SK-MEL-5 (cell line): ENCODE measurements at regions not wholly inside any gene's neighbourhood (a gene's known extent, or its start where the extent isn't known, plus 50 kb on each side); places are given as distances from the start of the nearest gene placed in this dataset.

Experiments
- DNase-seq: peaks from one replicate; pipeline ENCODE4 v3.0.0-alpha.2; 2016; ENCODE audit warnings: low read depth, low spot score
- in situ Hi-C: cut with HindIII; loops from 2 replicates; pipeline ENCODE4 v1.10.0; 2016; ENCODE audit warnings: low sequenced_read_pairs, high pct_unique_total_duplicates, low pct_unique_long_range_greater_than_20kb

DNA sequence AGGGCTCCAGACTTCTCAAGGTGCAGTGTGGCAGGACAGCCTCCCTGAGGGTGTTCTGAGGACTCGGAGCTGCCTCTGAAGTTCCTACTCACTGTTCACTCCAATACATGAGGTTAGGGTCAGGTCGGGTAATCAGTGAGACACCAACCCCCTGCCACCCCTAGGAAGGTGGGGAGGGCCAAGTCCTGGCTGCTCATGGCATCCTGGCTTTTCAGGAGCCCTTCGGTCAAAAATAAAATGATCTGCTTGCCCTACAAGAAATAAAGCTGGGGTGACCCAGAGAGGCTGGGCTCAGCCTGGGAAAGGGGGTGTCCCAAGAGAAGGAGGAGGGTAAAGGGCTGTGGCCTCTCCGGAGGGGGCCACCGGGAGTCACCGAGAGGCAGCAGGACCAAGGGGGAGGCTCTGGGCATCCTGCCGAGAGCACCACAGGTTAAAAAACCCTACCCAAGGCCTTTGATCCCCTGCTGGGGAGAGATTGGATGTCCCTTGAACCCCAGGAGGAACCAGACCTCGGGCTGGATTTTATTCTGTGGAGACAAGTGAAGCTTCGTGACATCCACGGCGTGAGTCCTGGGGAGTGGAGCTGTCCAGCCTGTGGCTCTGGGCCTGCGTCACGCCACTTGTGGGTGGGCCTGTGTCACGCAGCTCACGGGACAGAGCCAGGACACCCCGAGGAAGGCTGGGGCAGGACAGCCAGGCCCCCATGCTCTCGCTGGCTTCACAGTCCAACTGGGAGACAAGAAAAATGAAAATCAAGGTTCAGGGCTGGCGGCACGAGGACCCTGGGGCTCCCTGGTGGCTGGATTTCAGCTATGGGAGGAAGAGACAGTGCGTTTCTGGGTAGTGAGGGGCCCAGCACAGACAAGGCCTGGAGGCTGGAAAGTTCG lies 102.2 kb upstream of the FGF3 start:
- DNase-seq = no peak
- in situ Hi-C loops = loop anchor here (25.0 kb wide), 1 partner anchor 266 kb away; no protein-coding TSS in a partner anchor

DNA sequence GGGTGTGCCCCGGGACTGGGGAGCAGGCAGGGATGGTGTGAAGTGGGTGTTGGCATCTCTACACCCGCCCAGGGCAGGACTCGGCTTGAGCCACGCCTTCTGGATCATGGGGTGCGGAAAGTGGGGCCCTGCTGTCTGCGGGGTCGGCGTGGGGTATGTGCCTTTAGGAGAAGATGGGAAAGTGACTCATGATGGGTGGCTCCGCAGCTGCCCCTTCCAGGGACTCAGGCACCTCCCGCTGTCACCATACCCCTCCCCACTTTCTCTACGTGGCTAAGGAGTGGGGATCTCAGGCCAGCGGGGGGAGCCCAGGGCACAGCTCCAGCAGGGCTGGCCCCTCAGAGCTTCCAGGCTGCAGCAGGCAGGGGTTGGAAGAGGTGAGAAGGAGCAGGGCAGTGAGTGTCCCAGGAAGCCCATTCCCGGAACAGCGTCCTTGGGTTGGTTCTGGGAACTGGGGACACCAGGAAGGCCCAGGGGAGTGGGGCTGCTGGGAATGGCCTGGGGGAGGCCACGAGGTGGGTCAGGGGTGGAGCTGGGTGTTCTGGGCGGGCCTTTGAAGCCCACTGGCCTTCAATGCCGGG lies 102.9 kb upstream of the FGF3 start:
- DNase-seq = no peak
- in situ Hi-C loops = loop anchor here (25.0 kb wide), 1 partner anchor 265 kb away; no protein-coding TSS in a partner anchor

DNA sequence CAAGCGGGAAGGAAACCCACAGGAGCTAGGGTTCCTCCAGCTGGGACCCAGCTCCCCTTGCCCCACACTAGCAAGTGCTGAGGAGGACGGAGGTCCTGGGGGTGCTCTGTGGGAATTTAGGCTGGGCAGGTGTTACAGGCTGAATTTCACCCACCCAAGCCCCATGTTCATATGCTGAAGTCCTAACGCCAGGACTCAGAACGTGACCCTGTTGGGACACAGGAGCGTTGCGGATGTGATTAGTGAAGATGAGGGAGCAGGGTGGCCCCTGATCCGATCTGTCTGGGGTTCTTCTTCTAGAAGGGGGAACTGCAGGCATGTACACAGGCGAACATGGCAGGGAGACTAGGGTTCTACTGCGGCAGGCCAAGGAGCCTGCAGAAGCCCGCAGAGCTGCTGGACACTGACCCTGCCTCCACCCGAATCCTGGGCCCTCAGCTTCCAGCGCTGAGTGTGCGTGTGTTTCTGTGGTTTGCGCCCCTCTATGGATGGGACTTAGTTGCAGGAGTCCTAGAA lies 103.4 kb upstream of the FGF3 start:
- DNase-seq = no peak
- in situ Hi-C loops = loop anchor here (25.0 kb wide), 1 partner anchor 265 kb away; no protein-coding TSS in a partner anchor

DNA sequence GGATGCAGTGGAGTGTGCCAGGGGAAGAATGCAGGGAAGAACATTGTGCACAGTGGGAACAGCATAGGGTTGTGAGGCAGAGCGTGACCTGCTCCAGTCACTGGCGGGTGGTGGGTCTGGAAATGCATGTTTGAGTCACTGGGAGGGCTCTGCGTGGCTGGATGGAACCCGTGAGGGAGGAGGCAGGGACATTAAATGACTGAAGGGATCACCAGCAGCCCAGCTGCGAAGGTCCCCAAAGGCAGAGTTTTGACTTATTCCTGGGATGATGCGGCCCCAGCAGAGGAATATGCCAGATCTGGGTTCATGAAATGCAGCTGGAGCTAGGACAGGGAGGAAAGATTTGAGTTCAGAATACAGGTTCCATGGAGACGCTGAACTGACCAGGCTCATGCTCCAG lies 104.0 kb upstream of the FGF3 start:
- in situ Hi-C loops = loop anchor here (25.0 kb wide), 1 partner anchor 264 kb away; no protein-coding TSS in a partner anchor

DNA sequence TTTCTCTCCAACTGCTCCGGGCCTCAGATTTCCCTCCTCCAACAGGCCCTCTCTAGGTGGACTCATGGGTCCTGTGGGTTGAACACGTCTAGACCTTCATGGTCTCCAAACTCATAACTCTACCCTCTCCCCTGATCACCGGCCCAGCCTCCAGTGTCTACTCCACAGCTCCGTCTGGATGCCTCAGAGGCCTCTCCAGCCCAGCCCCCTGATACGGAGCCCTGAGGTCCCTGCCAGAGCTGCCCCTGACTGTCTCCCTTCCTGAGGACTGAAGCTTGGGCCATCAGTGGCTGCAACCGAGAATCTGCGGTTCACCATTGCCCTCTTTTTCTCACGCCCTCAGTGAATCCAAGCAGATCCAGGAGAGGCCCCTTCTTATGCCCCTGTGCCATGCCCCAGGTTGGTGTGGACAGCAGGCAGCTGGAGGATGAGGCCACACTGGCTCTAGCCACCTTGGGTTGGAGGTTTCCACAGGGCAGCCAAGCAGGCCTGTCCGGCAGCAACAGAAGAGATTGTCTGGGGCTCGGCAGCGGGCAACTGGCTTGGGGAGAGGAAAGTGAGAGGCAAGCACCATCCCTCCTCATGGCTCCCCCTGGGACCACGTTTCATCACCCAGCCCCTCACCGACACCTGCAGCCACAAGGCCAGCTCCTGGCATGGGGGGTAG lies 104.6 kb upstream of the FGF3 start:
- in situ Hi-C loops = loop anchor here (25.0 kb wide), 1 partner anchor 264 kb away; no protein-coding TSS in a partner anchor
- no peak for DNase-seq

More for the DNA sequence above, 104.0 kb upstream of the FGF3 start:
- DNase-seq = no peak

DNA sequence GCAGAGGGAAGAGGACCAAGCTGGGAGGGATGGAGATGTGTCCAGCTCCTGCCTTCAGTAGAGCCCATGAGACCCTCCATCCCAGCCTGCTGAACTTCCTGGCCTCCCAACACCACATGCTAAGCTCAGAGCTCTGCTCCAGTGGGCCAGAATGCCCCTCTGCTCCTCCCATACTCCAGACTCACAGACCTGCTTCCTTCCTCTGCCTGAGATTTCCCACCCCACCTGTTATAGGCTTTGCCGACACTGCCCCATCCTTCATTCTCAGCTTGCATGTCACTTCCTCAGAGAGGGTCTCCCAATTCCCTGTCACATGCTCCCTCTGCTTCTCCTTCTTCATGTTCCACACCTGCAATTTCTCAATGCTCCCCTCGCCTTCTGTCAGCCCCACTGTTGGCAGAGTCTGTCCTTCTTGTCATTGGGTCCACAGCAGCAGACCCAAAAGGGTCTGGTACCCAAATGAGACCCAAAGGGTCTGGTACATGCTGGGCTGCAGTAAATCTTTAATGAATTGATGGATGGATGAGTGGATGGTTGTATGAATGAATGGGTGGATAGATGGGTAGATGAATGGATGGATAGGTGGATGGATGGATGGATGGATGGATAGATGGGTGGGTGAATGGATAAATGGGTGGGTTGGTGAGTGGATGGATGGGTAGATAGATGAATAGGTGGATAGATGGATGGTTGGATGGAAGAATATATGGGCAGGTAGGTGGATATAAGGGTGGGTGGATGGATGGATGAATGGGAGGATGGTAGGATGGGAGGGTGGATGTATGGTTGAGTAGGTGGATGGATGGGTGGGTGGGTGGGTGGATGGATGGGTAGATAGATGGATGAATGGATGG lies 105.3 kb upstream of the FGF3 start:
- no peak for DNase-seq
- in situ Hi-C loops = loop anchor here (25.0 kb wide), 1 partner anchor 263 kb away; no protein-coding TSS in a partner anchor

DNA sequence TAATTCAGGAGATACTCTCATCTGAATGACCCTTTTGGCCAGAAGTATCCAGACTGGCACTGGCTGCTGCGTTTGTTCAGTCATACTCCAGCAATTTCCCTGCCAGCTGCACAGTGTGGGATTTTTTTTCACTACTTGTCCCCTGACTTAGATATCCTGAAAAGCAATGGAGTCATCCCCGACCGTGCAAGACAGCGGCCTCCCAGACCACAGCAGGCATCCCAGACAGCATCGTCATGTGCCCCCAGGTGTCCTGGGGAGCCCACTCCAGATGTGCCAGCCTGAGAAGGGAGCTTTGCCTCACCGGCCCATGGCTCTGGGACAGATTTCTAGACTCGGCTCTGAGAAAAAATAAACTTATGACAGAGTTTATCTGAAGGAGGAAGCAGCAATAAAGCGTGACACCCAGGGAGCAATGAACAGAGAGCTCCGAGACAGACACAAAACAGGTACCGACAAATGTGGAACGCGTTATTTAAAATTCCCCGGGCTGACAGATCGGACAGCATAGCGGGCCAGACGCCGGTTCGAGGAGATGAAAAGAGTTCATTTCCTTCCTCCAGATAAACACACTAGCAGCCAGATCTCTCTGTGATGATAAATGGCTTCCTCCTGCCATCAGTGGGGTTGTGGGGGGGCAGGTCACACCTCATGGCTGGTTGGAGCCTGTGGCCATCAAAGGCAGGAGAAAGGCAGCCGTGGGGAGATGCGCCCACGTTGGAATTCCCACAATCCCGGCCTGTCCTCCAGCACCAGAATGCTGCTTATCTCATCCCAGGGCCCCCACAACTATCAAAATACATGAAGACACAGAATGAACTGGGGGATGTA lies 106.4 kb upstream of the FGF3 start:
- no peak for DNase-seq
- in situ Hi-C loops = no loop called here

DNA sequence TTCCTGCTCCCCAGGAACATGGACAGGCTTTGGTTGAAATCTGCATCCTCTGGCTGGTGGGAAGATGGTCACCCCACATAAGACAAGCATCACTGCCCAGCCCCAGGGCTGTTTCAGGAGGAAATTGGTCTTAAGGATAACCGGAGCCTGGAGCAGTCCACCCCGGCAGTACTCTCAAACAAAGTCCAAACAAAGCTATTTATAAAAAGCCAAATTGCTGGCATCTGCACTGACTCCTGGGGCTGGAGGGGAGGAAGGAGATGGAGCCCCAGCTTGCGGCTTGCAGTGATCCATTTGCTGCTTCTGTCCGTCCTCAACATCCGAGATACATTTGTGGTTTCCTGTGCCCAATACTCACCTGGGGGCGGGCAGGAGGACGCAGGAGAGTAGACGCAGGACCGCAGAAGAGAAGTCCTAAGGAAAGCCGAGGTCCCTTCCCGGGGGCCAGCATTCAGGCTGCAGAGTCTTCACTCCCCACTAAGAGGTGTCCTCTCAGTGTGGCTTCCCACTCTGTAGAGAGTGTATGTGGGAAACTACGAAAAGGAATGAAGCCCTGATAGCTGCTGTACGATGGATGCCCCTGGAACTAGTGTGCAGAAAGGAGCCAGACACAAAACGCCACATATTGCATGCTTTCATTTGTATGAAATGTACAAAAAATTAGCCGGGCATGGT lies 107.3 kb upstream of the FGF3 start:
- no peak for DNase-seq
- in situ Hi-C loops = no loop called here

DNA sequence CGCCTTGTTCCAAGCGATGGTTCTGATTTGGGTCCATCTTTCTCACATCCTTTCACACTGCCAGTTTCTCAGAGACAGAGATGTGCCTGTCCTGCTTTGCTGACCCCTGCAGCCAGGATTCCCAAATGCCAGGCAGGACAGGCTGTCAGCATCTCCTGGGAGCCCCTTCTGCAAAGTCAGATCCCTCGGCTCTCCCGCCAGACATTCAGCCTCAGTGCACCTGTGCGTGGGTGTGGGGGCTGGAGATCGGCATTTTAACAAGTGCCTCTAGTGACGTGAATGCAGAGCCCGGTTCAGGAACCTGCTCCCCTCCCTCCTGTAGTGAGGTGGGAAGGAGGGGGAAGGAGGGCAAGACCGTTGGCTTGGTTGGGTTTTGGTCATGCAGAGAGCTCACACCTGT lies 108.9 kb upstream of the FGF3 start:
- in situ Hi-C loops = no loop called here
- no peak for DNase-seq

DNA sequence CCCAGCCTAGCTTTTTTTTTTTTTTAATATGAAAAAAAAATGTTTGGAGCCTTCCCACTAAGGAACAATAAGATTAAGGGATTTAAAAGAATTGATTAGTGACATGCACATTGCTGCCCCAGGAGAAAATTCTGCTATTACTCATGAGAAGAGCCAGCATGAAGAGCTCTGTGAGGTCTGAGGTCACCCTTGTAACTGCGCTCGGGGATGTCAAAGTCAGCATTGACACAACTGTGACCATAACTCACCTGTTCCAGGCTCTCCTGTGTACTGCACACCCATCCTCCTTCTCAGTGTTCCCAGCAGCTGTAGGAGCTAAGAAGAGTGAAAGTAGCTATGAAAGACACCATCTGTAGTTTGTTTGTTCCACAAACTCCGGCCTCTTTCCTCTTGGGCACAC lies 109.8 kb upstream of the FGF3 start:
- in situ Hi-C loops = no loop called here
- no peak for DNase-seq

DNA sequence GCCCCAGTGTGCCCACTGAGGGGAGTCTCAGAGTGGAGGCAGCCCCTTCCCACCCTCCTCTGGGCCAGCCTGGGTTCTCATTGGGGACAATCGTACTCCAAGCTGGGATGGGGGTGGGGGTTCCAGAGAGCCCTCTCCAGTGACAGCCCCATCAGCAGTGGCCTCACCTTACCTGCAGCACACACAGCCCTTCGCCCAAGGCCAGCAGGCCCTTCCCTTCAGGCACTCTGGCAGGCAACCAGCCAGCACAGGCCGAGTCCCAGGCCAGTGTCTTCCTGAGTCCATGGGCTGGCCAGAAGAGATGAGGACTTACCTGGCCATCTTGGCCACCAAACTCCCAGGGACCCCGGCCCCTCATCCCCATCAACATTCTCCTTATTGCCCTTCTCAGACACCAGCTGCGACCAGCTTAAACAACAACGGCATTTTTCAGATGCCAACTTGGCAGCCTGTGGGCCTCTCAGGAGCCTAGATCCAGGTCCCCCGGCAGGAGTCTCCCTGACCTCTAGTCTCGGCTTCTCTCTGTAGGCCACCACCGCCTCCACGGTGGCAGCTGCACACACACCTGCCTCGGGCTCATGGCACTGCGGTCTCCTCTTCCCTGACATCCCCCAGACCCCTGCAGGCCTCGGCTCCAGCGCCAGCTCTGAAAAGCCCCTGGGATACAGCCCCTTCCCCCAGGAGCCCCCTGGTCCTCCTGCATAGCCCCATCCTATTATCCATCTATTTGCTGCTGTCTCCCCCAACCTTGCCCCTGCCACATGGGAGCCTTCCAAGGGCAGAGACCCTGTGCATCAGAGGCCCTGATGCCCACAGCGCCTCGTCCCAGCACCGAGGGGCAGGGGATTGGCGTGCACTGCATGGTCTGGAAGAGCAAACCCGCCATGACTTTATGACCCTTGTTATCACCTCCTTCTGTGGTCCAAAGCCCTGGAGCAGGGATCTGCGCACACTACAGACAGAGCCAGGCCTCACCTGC lies 111.2 kb upstream of the FGF3 start:
- in situ Hi-C loops = no loop called here
- no peak for DNase-seq

DNA sequence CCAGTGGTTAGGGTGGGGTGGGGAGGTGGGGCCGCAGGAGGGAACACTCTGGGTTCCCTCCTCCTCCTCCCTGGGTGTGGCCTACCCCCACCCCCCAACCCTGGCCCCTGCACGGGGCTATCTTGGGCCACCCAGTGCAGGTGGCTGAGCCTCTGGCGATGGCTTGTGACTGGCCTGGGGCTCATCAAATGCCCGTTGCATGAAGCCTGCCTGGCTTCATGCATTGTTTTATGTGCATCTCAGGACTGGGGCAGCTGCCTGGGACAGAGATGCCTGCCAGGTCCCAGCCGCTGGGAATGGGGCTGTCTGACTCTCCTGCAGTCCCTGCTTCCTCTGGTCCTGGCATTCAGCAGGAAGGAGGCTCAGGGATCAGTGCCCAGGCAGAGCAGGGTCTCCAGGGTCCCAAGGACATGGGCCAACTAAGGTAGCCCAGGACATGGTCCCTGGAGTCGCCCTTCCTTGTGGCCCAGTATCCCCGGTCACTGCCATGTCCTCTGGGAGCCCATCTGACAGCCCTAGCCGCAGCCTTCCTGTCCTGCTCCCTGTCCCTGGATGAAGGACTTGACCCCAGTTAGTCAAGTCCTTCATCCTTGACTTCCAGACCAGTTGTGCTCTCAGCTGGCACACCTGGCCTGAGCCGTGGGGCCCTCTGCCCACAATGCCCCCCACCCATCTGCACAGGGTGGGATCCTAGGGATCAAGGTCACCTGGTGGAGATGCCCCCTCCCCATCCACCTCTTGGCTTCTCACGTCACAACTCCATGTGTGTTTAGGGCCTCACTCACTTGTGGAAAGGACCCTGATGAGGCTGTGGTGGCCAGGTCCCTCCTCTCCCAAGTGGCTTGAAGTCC lies 112.1 kb upstream of the FGF3 start:
- in situ Hi-C loops = no loop called here
- DNase-seq = no peak

DNA sequence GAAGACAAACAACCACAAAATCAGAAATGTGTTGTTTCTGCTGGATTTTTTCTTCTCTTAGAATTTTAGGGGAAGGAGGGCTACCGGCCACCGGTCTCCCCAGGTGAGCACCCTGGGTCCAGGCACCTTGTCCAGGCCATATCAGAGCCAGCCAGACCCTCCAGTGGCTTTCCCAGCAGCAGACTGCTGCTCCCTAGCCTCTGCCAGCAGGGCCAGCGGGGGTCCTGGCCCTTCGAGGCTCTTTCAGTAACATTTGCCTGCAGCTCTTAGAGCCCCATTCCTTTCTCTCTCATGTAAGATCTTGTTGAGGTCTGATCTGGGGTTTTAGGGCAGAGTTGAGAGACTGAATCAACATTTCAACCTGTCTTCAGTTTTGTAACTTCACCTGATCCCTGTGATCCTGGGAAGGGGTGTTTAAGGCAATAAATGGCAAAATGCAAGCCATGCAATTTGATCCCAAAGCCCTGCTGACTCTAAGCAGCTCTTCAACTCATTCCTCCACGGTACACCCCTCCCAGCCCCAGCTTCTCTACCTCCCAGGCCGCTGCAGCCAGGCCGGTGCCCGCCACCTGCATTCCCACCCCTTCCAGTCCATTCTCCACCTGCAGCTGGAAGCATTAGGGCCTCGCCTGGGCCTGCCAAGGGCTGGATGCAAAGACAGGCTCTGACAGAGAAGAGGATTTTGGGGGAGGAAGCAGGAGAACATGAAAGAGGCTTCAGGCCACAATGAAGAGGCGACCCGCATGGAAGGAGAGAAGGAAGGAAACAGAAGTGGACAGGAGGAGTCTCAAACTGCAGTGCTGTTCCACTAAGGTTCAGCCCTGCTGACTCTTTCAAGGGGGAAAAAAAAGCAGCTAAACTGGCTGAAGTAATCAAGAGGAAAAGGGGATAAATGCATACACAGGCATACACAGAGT lies 113.0 kb upstream of the FGF3 start:
- DNase-seq = no peak
- in situ Hi-C loops = no loop called here
